PFSK-1 (cell line): ENCODE measurements at regions not wholly inside any gene's neighbourhood (a gene's known extent, or its start where the extent isn't known, plus 50 kb on each side); places are given as distances from the start of the nearest gene placed in this dataset.

ENCODE experiments used
- FOXP2 ChIP-seq: optimal IDR thresholded peaks from 2 replicates; pipeline ENCODE3; 2011; ENCODE audit warnings: borderline replicate concordance, control low read depth, inconsistent platforms; ENCODE audit not compliant: insufficient read depth; ENCODE audit errors: extremely low read length, extremely low read depth
- POLR2AphosphoS5 ChIP-seq: IDR thresholded peaks from 2 replicates; pipeline ENCODE4 v1.6.1; 2012; ENCODE audit warnings: low read depth, mild to moderate bottlenecking, control low read depth, low read length, moderate library complexity
- REST ChIP-seq, 2 experiments: IDR thresholded peaks; 2 replicates each; pipeline versions ENCODE4 v1.6.1 to v1.8.0; 2011 to 2012; ENCODE audit warnings: low read depth in 2 of 2, low read length in 2 of 2, control low read depth in 1 of 2, inconsistent platforms in 1 of 2, mild to moderate bottlenecking in 1 of 2, moderate library complexity in 1 of 2; ENCODE audit not compliant: insufficient read depth in 1 of 2
- SIN3A ChIP-seq: IDR thresholded peaks from 2 replicates; pipeline ENCODE4 v1.6.1; 2012; ENCODE audit warnings: mild to moderate bottlenecking, low read length, moderate library complexity, borderline replicate concordance; ENCODE audit not compliant: insufficient read depth
- TAF1 ChIP-seq: IDR thresholded peaks from 2 replicates; pipeline ENCODE4 v1.6.1; 2012; ENCODE audit warnings: low read length, control low read depth, borderline replicate concordance; ENCODE audit not compliant: insufficient read depth

GRCh38 chr4:127249767-127250108 is 383.0 kb upstream of the INTU start:
- TF ChIP-seq FOXP2 = no peak
- no peak for TF ChIP-seq SIN3A
- no peak for TF ChIP-seq TAF1
- TF ChIP-seq POLR2AphosphoS5 = no peak
- TF ChIP-seq REST (IDR thresholded peaks at IDR 0.05; ENCODE audit: insufficient read depth in 1 of 2, low read depth in 2 of 2, low read length in 2 of 2) = no peak

- no peak for TF ChIP-seq SIN3A
- TF ChIP-seq FOXP2 = no peak
- no peak for TF ChIP-seq REST (IDR thresholded peaks at IDR 0.05; ENCODE audit: insufficient read depth in 1 of 2, low read depth in 2 of 2, low read length in 2 of 2)
- no peak for TF ChIP-seq POLR2AphosphoS5
- no peak for TF ChIP-seq TAF1
These were observed 382.2 kb upstream of the INTU start for GRCh38 chr4:127250577-127250976.

- no peak for TF ChIP-seq REST (IDR thresholded peaks at IDR 0.05; ENCODE audit: insufficient read depth in 1 of 2, low read depth in 2 of 2, low read length in 2 of 2)
- TF ChIP-seq POLR2AphosphoS5 = no peak
- no peak for TF ChIP-seq FOXP2
- no peak for TF ChIP-seq TAF1
- no peak for TF ChIP-seq SIN3A
These were observed 381.3 kb upstream of the INTU start for GRCh38 chr4:127251423-127251822.

- TF ChIP-seq REST (IDR thresholded peaks at IDR 0.05; ENCODE audit: insufficient read depth in 1 of 2, low read depth in 2 of 2, low read length in 2 of 2) (no peak), SIN3A (no peak), FOXP2 (no peak), POLR2AphosphoS5 (no peak), TAF1 (no peak)
These were observed 376.3 kb upstream of the INTU start for GRCh38 chr4:127256500-127256899.

GRCh38 chr4:127261476-127261875 is 371.3 kb upstream of the INTU start:
- no peak for TF ChIP-seq REST (IDR thresholded peaks at IDR 0.05; ENCODE audit: insufficient read depth in 1 of 2, low read depth in 2 of 2, low read length in 2 of 2)
- no peak for TF ChIP-seq FOXP2
- no peak for TF ChIP-seq POLR2AphosphoS5
- no peak for TF ChIP-seq TAF1
- no peak for TF ChIP-seq SIN3A
